Esophagus squamous epithelium (tissue), 5 donors: ENCODE measurements at regions not wholly inside any gene's neighbourhood (a gene's known extent, or its start where the extent isn't known, plus 50 kb on each side); places are given as distances from the start of the nearest gene placed in this dataset.

Experiments used
- DNase-seq: peaks from one replicate; lab custom pipeline; 2025; lab: John Stamatoyannopoulos, UW
- H3K27ac ChIP-seq, 4 donors: fragments of 200-600 bp; sonication (generic); one replicate each; pipeline ENCODE4 v1.5.1; 2016 to 2019; ENCODE audit warnings: mild to moderate bottlenecking in 1 of 4
- H3K27me3 ChIP-seq, 4 donors: fragments of 200-600 bp; sonication (generic); 1 replicate in 3 of 4; 2 replicates in 1 of 4; pipeline versions ENCODE4 v1.5.1 to v1.6.0; 2017 to 2021; ENCODE audit warnings: antibody characterized with exemption in 1 of 4
- H3K36me3 ChIP-seq, 3 donors: fragments of 200-600 bp; sonication (generic); one replicate each; pipeline ENCODE4 v1.5.1; 2016 to 2019
- H3K4me1 ChIP-seq, 3 donors: fragments of 200-600 bp; sonication (generic); one replicate each; pipeline ENCODE4 v1.5.1; 2017 to 2019
- H3K4me3 ChIP-seq, 4 donors: fragments of 200-600 bp; sonication (generic); 1 replicate in 3 of 4; 2 replicates in 1 of 4; pipeline ENCODE4 v1.5.1; 2016 to 2019; ENCODE audit warnings: mild to moderate bottlenecking in 2 of 4, moderate library complexity in 1 of 4
- H3K9me3 ChIP-seq, 3 donors: fragments of 200-600 bp; sonication (generic); one replicate each; pipeline ENCODE4 v1.5.1; 2016 to 2019
- CTCF ChIP-seq, 6 experiments: fragments of 450-650 bp in 4 of 6; fragments of 200-600 bp in 2 of 6; sonication (generic) in 2 of 6; IDR thresholded peaks; one replicate each; pipeline ENCODE4 v1.5.1; 2016 to 2019; ENCODE audit warnings: antibody characterized with exemption in 6 of 6, mild to moderate bottlenecking in 4 of 6, moderate library complexity in 4 of 6
- POLR2A ChIP-seq, 4 donors: fragments of 450-650 bp; IDR thresholded peaks; one replicate each; pipeline ENCODE4 v1.6.1; 2017; ENCODE audit warnings: antibody characterized with exemption in 4 of 4, mild to moderate bottlenecking in 4 of 4, moderate library complexity in 3 of 4
- WGBS, 2 donors: methylation state at CpG; one replicate each; pipeline ENCODE4 v1.1.5; 2018; 5-methylcytosine and 5-hydroxymethylcytosine counted together
- intact Hi-C: fragments of 100-400 bp; cut with DNase I; formaldehyde crosslinking; loops from one replicate; pipeline ENCODE4 v1.15.0; 2022
- donor health status: DM: yes; HTN: yes; CAD: no.

GRCh38 chr7:22633954-22634474 lies 93.0 kb upstream of the IL6 start:
- 47 to 51% methylated on average over 3 of the region's 3 CpGs for WGBS, 2 donors
- Histone ChIP-seq H3K4me1 (peaks cover 0 to 4% (median 3%) of the 10 kb centered on the region in 3 donors), H3K27ac (peak overlapping the region in 2 of 4 donors; percentile 26 to 54), H3K9me3 (no peaks in the 10 kb centered on the region), H3K27me3 (no peaks in the 10 kb centered on the region), H3K36me3 (no peaks in the 10 kb centered on the region), H3K4me3 (no peak overlapping the region)
- intact Hi-C loops = no loop called here
- TF ChIP-seq CTCF (IDR thresholded peaks at IDR 0.05) (no peak), POLR2A (IDR thresholded peaks at IDR 0.05) (no peak)
- no peak for DNase-seq

- Histone ChIP-seq H3K9me3 (no peaks in the 10 kb centered on the region), H3K36me3 (no peaks in the 10 kb centered on the region), H3K4me1 (peaks cover 0 to 4% (median 3%) of the 10 kb centered on the region in 3 donors), H3K27me3 (no peaks in the 10 kb centered on the region), H3K4me3 (no peak overlapping the region), H3K27ac (peak overlapping the region in 2 of 4 donors; percentile 26 to 54)
- DNase-seq = no peak
- intact Hi-C loops = no loop called here
- TF ChIP-seq CTCF (IDR thresholded peaks at IDR 0.05) = no peak
- TF ChIP-seq POLR2A (IDR thresholded peaks at IDR 0.05) = no peak
- 22 to 26% methylated on average over 2 of the region's 2 CpGs for WGBS, 2 donors
Measured at GRCh38 chr7:22633286-22633953, 93.6 kb upstream of the IL6 start.

- peaks cover 0 to 4% (median 3%) of the 10 kb centered on the region in 3 donors for H3K4me1 ChIP-seq
- no peak overlapping the region for H3K27ac ChIP-seq
- WGBS, 2 donors = 44 to 73% methylated on average over 2 of the region's 2 CpGs
- no peak overlapping the region for H3K4me3 ChIP-seq
- no peaks in the 10 kb centered on the region for H3K9me3 ChIP-seq
- intact Hi-C loops = no loop called here
- TF ChIP-seq POLR2A (IDR thresholded peaks at IDR 0.05) (no peak), CTCF (IDR thresholded peaks at IDR 0.05) (no peak)
- no peaks in the 10 kb centered on the region for H3K27me3 ChIP-seq
- no peaks in the 10 kb centered on the region for H3K36me3 ChIP-seq
- no peak for DNase-seq
Measured at GRCh38 chr7:22632674-22633073, 94.3 kb upstream of the IL6 start.

GRCh38 chr7:22631730-22632129 lies 95.3 kb upstream of the IL6 start:
- TF ChIP-seq CTCF (IDR thresholded peaks at IDR 0.05) = no peak
- TF ChIP-seq POLR2A (IDR thresholded peaks at IDR 0.05) = no peak
- H3K4me1 ChIP-seq = peaks cover 0 to 4% (median 3%) of the 10 kb centered on the region in 3 donors
- no peaks in the 10 kb centered on the region for H3K9me3 ChIP-seq
- intact Hi-C loops = no loop called here
- WGBS, 2 donors = 50 to 52% methylated on average over 2 of the region's 2 CpGs
- no peaks in the 10 kb centered on the region for H3K27me3 ChIP-seq
- no peak overlapping the region for H3K4me3 ChIP-seq
- H3K27ac ChIP-seq = no peak overlapping the region
- no peak for DNase-seq
- no peaks in the 10 kb centered on the region for H3K36me3 ChIP-seq

- H3K4me3 ChIP-seq = no peak overlapping the region
- no peaks in the 10 kb centered on the region for H3K9me3 ChIP-seq
- 50 to 91% methylated on average over 1 to 4 of the region's 7 CpGs for WGBS, 2 donors
- no peak for DNase-seq
- no peaks in the 10 kb centered on the region for H3K27me3 ChIP-seq
- H3K4me1 ChIP-seq = peaks cover 0 to 4% (median 3%) of the 10 kb centered on the region in 3 donors
- H3K36me3 ChIP-seq = no peaks in the 10 kb centered on the region
- H3K27ac ChIP-seq = no peak overlapping the region
- TF ChIP-seq POLR2A (IDR thresholded peaks at IDR 0.05) = no peak
- TF ChIP-seq CTCF (IDR thresholded peaks at IDR 0.05) = no peak
- intact Hi-C loops = no loop called here
Measured at GRCh38 chr7:22630069-22630468, 96.9 kb upstream of the IL6 start.
